PC-9 (cell line): ENCODE measurements at regions not wholly inside any gene's neighbourhood (a gene's known extent, or its start where the extent isn't known, plus 50 kb on each side); places are given as distances from the start of the nearest gene placed in this dataset.

ENCODE experiments used
- BruUV-seq: library from RNA; stranded (reverse); fragments of 400-500 nt; replicated peaks from 2 replicates; lab custom pipeline; 2021; lab: Mats Ljungman, UMichigan
- CTCF ChIA-PET: fragments of 300-600 bp; sonication (Branson Sonifier 250); formaldehyde crosslinking; loops from one replicate; lab custom pipeline; 2022; ENCODE audit warnings: antibody characterized with exemption; lab: Charles Lee
- POLR2A ChIA-PET: fragments of 300-600 bp; sonication (Branson Sonifier 250); formaldehyde crosslinking; loops from one replicate; lab custom pipeline; 2022; ENCODE audit warnings: antibody characterized with exemption; ENCODE audit not compliant: unreplicated experiment; lab: Charles Lee
- DNase-seq, 2 experiments: peaks; one replicate each; pipeline versions ENCODE4 v3.0.0 to v3.0.0-alpha.2; 2015 to 2022; ENCODE audit warnings: mixed read lengths in 1 of 2
- H2AFZ ChIP-seq: fragments of 200-600 bp; sonication (generic); 2 replicates; pipeline ENCODE4 v1.8.1; 2017; ENCODE audit warnings: antibody characterized with exemption
- H3F3A ChIP-seq: fragments of 200-600 bp; sonication (generic); 2 replicates; pipeline ENCODE4 v1.8.1; 2017; ENCODE audit warnings: antibody characterized with exemption, mild to moderate bottlenecking, low read depth; ENCODE audit not compliant: insufficient read depth
- H3K27ac ChIP-seq: fragments of 200-600 bp; sonication (generic); 2 replicates; pipeline ENCODE4 v1.6.1; 2016; ENCODE audit warnings: mixed run types
- H3K27me3 ChIP-seq: fragments of 200-600 bp; sonication (generic); 2 replicates; pipeline ENCODE4 v1.6.1; 2016; ENCODE audit warnings: low read depth, mixed run types; ENCODE audit not compliant: insufficient read depth
- H3K36me3 ChIP-seq: fragments of 200-600 bp; sonication (generic); 2 replicates; pipeline ENCODE4 v1.6.1; 2016; ENCODE audit warnings: low read depth, mixed run types
- H3K4me1 ChIP-seq: fragments of 200-600 bp; sonication (generic); replicated peaks from 2 replicates; pipeline ENCODE4 v1.6.1; 2016; ENCODE audit warnings: mixed run types; ENCODE audit not compliant: insufficient read depth
- H3K4me2 ChIP-seq: fragments of 200-600 bp; sonication (generic); 2 replicates; pipeline ENCODE4 v1.6.1; 2017; ENCODE audit warnings: mixed run types
- H3K4me3 ChIP-seq: fragments of 200-600 bp; sonication (generic); 2 replicates; pipeline ENCODE4 v1.6.1; 2016; ENCODE audit warnings: mixed run types
- H3K79me2 ChIP-seq: fragments of 200-600 bp; sonication (generic); 2 replicates; pipeline ENCODE4 v1.6.1; 2017; ENCODE audit warnings: low read depth, mixed run types
- H3K9me2 ChIP-seq: fragments of 200-600 bp; sonication (generic); 2 replicates; pipeline ENCODE4 v1.8.1; 2017; ENCODE audit warnings: mild to moderate bottlenecking; ENCODE audit not compliant: insufficient read depth
- H3K9me3 ChIP-seq: fragments of 200-600 bp; sonication (generic); 2 replicates; pipeline ENCODE4 v1.8.1; 2016; ENCODE audit warnings: low read depth; ENCODE audit not compliant: insufficient read depth
- H4K20me1 ChIP-seq: fragments of 200-600 bp; sonication (generic); 2 replicates; pipeline ENCODE4 v1.8.1; 2017; ENCODE audit not compliant: insufficient read depth
- EZH2 ChIP-seq: fragments of 200-600 bp; sonication (generic); IDR thresholded peaks from 2 replicates; pipeline ENCODE4 v1.8.0; 2017; ENCODE audit warnings: antibody characterized with exemption, low read depth
- intact Hi-C: fragments of 100-400 bp; cut with micrococcal nuclease; formaldehyde crosslinking; loops from one replicate; pipeline ENCODE4 v1.10.0; 2022; ENCODE audit not compliant: unreplicated experiment
- TF ChIP-seq, protein P1 (sequence below): fragments of 200-600 bp; sonication (generic); conservative IDR thresholded peaks from 2 replicates; pipeline ENCODE4 v1.6.1; 2017; ENCODE audit warnings: mixed run types, antibody characterized with exemption, mild to moderate bottlenecking, moderate library complexity

GRCh38 chr2:56107502-56108220, 76.1 kb upstream of the CCDC85A start:
- H3K9me2 ChIP-seq = no peaks in the 10 kb centered on the region
- H2AFZ ChIP-seq = no peak overlapping the region
- 0 out of 2 replicates have a peak, but pooled peaks cover 5% of the 10 kb centered on the region for H3K27me3 ChIP-seq
- H3K4me3 ChIP-seq = no peak overlapping the region
- ChIA-PET POLR2A (no interaction called here), CTCF (no interaction called here)
- BruUV-seq = no TSS peak
- TF ChIP-seq, protein P1, sequence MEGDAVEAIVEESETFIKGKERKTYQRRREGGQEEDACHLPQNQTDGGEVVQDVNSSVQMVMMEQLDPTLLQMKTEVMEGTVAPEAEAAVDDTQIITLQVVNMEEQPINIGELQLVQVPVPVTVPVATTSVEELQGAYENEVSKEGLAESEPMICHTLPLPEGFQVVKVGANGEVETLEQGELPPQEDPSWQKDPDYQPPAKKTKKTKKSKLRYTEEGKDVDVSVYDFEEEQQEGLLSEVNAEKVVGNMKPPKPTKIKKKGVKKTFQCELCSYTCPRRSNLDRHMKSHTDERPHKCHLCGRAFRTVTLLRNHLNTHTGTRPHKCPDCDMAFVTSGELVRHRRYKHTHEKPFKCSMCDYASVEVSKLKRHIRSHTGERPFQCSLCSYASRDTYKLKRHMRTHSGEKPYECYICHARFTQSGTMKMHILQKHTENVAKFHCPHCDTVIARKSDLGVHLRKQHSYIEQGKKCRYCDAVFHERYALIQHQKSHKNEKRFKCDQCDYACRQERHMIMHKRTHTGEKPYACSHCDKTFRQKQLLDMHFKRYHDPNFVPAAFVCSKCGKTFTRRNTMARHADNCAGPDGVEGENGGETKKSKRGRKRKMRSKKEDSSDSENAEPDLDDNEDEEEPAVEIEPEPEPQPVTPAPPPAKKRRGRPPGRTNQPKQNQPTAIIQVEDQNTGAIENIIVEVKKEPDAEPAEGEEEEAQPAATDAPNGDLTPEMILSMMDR = no peak
- TF ChIP-seq EZH2 = no peak
- no peaks in the 10 kb centered on the region for H4K20me1 ChIP-seq
- H3K9me3 ChIP-seq = no peaks in the 10 kb centered on the region
- no peaks in the 10 kb centered on the region for H3K4me1 ChIP-seq
- no peak overlapping the region for H3K4me2 ChIP-seq
- H3F3A ChIP-seq = no peaks in the 10 kb centered on the region
- H3K27ac ChIP-seq = no peak overlapping the region
- H3K36me3 ChIP-seq = no peaks in the 10 kb centered on the region
- intact Hi-C loops = no loop called here
- H3K79me2 ChIP-seq = no peaks in the 10 kb centered on the region
- no peak for DNase-seq

DNA sequence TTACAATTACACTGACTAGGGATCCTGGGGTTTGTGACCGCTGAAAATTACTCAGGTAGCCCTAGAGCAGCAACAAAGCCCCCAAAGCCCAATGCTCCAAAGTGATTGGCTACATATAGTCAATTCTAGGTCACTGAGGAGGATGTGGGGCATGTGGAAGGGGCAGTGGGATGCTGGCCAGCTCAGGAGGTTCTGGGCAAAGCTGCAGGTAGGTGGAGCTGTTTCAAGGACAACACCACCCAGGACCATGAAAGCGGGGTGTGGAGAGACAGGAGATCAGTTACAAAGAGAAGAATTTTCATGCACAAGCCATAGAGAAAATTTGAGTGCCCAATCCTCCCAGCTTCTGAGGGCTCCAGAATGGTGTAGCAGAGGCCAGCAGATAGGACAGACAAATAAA, 75.0 kb upstream of the CCDC85A start:
- Histone ChIP-seq H3K9me2 (no peaks in the 10 kb centered on the region), H3K4me2 (no peak overlapping the region), H3K27ac (no peak overlapping the region), H3F3A (no peaks in the 10 kb centered on the region), H3K79me2 (no peaks in the 10 kb centered on the region), H3K36me3 (no peaks in the 10 kb centered on the region), H3K27me3 (0 out of 2 replicates have a peak, but pooled peaks cover 2% of the 10 kb centered on the region), H2AFZ (no peak overlapping the region), H3K4me3 (no peak overlapping the region), H3K9me3 (no peaks in the 10 kb centered on the region), H3K4me1 (no peaks in the 10 kb centered on the region), H4K20me1 (no peaks in the 10 kb centered on the region)
- CTCF ChIA-PET = no interaction called here
- intact Hi-C loops = no loop called here
- no peak for DNase-seq
- POLR2A ChIA-PET = no interaction called here
- BruUV-seq = no TSS peak
- TF ChIP-seq EZH2 = no peak
- TF ChIP-seq, protein P1 = no peak

DNA sequence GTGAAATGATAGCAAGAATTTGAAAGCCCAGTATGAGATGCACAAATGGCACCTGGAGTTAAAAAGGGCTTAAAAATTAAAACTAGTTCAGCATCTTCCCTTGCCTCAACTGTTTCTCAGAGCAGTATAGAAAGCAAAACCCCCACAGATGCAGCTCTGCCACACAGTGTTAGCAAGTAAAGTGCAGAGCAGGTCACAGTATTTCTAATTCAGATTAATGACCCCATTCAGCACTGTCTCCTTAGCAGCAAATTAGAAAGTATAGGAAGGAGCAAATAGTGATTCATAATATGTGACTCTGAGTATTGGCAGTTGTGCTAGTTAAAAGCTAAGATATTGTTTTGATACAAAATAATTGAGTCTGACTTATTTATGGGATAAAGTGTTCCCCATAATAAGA, 73.8 kb upstream of the CCDC85A start:
- no peak overlapping the region for H3K27ac ChIP-seq
- DNase-seq = no peak
- no peaks in the 10 kb centered on the region for H3K4me1 ChIP-seq
- no peak overlapping the region for H3K4me3 ChIP-seq
- H3K9me2 ChIP-seq = no peaks in the 10 kb centered on the region
- ChIA-PET CTCF (no interaction called here), POLR2A (no interaction called here)
- H3F3A ChIP-seq = no peaks in the 10 kb centered on the region
- no peaks in the 10 kb centered on the region for H3K9me3 ChIP-seq
- H3K79me2 ChIP-seq = no peaks in the 10 kb centered on the region
- no TSS peak for BruUV-seq
- intact Hi-C loops = no loop called here
- H3K27me3 ChIP-seq = no peaks in the 10 kb centered on the region
- no peak overlapping the region for H3K4me2 ChIP-seq
- no peaks in the 10 kb centered on the region for H4K20me1 ChIP-seq
- no peak overlapping the region for H2AFZ ChIP-seq
- no peak for TF ChIP-seq EZH2
- TF ChIP-seq, protein P1 = no peak
- H3K36me3 ChIP-seq = no peaks in the 10 kb centered on the region
